ENCODE measurements at regions not wholly inside any gene's neighbourhood (a gene's known extent, or its start where the extent isn't known, plus 50 kb on each side); places are given as distances from the start of the nearest gene placed in this dataset.

DNA sequence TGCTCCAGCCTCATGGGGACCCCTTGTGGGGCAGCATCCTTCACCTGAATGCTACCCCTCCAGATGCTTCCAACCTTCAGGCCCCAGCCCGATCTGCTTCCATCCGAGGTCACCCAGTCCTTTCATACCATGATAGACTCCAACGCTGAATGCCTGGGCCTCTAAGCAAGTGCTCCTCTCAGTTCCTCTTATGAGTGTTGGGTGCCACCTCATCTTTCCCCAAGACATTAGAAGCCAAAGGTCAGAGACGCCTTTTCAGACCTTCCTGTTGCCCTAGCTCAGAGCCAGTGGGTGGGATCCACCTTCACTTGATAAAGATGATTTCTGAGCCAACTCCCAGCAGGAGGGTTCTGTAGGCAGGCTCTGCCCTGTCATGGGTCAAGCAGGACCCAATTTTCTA lies 174.5 kb upstream of the MGAT5 start:
- TF ChIP-seq, protein P1, sequence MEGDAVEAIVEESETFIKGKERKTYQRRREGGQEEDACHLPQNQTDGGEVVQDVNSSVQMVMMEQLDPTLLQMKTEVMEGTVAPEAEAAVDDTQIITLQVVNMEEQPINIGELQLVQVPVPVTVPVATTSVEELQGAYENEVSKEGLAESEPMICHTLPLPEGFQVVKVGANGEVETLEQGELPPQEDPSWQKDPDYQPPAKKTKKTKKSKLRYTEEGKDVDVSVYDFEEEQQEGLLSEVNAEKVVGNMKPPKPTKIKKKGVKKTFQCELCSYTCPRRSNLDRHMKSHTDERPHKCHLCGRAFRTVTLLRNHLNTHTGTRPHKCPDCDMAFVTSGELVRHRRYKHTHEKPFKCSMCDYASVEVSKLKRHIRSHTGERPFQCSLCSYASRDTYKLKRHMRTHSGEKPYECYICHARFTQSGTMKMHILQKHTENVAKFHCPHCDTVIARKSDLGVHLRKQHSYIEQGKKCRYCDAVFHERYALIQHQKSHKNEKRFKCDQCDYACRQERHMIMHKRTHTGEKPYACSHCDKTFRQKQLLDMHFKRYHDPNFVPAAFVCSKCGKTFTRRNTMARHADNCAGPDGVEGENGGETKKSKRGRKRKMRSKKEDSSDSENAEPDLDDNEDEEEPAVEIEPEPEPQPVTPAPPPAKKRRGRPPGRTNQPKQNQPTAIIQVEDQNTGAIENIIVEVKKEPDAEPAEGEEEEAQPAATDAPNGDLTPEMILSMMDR (IDR thresholded peaks at IDR 0.05): no peak
- TF ChIP-seq EZH2 (IDR thresholded peaks at IDR 0.05; ENCODE audit: borderline replicate concordance, insufficient read depth, low read depth, low read length, poor library complexity, severe bottlenecking): no peak
